HepG2 (cell line): ENCODE measurements at regions not wholly inside any gene's neighbourhood (a gene's known extent, or its start where the extent isn't known, plus 50 kb on each side); places are given as distances from the start of the nearest gene placed in this dataset.

Experiments
- ATAC-seq: fragments of 200-7000 bp; cut with Tn5 transposase; 3 replicates; pipeline ENCODE4 v1.9.1; 2020; ENCODE audit warnings: mild to moderate bottlenecking, moderate library complexity
- BruUV-seq: library from RNA; stranded (reverse); fragments of 400-500 nt; replicated peaks from 2 replicates; lab custom pipeline; 2021; lab: Mats Ljungman, UMichigan
- CTCF ChIA-PET: fragments of 300-600 bp; formaldehyde crosslinking; extraction: SDS; loops from one replicate; lab custom pipeline; 2021; ENCODE audit warnings: low total read pairs, inconsistent platforms, low intra/inter-chr PET ratio; lab: Yijun Ruan, JAX
- POLR2A ChIA-PET: fragments of 350-600 bp; sonication (Branson Sonifier 250); formaldehyde crosslinking; loops from one replicate; lab custom pipeline; 2020; ENCODE audit warnings: antibody characterized with exemption, inconsistent platforms; lab: Yijun Ruan, JAX
- DNase-seq: peaks from one replicate; pipeline ENCODE4 v3.0.0-alpha.2; 2015; ENCODE audit warnings: low spot score
- FAIRE-seq: peaks from 3 replicates; lab custom pipeline; 2011; peaks lifted over from hg19 to GRCh38; lab: Jason Lieb, UNC
- H2AFZ ChIP-seq: one replicate; pipeline ENCODE4 v1.6.1; 2011; ENCODE audit warnings: low read length, inconsistent platforms
- H3K27ac ChIP-seq: fragments of 300-600 bp; 3 replicates; pipeline ENCODE4 v1.8.0; 2011; ENCODE audit warnings: mixed run types, mild to moderate bottlenecking, mixed read lengths, low read length, inconsistent platforms; ENCODE audit not compliant: insufficient read depth; ENCODE audit errors: extremely low read length
- H3K27me3 ChIP-seq, 2 experiments: fragments of 200-600 bp in 1 of 2; 2 replicates in 1 of 2; 3 replicates in 1 of 2; pipeline versions ENCODE4 v1.6.0 to v1.8.0; 2011; ENCODE audit warnings: low read length in 2 of 2, mild to moderate bottlenecking in 2 of 2, moderate library complexity in 2 of 2, inconsistent platforms in 1 of 2; ENCODE audit not compliant: insufficient read depth in 2 of 2, control insufficient read depth in 1 of 2
- H3K36me3 ChIP-seq, 2 experiments: fragments of 200-600 bp in 1 of 2; replicated peaks in 1 of 2; 2 replicates in 1 of 2; 3 replicates in 1 of 2; pipeline versions ENCODE4 v1.5.1 to v1.8.0; 2011; ENCODE audit warnings: low read length in 2 of 2, inconsistent platforms in 1 of 2; ENCODE audit not compliant: insufficient read depth in 2 of 2, control insufficient read depth in 1 of 2
- H3K4me1 ChIP-seq: 2 replicates; pipeline ENCODE4 v1.5.1; 2012; ENCODE audit warnings: low read length, inconsistent platforms; ENCODE audit not compliant: insufficient read depth
- H3K4me2 ChIP-seq: 2 replicates; pipeline ENCODE4 v1.6.0; 2011; ENCODE audit warnings: low read depth, low read length, inconsistent platforms
- H3K4me3 ChIP-seq, 3 experiments: fragments of 200-600 bp in 1 of 3; sonication (generic), shearing (Covaris generic) in 1 of 3; replicated peaks in 1 of 3; 2 replicates each; pipeline ENCODE4 v1.5.1; 2011 to 2016; ENCODE audit warnings: low read length in 3 of 3, inconsistent platforms in 2 of 3, low read depth in 2 of 3, mild to moderate bottlenecking in 2 of 3, control low read depth in 1 of 3, mixed read lengths in 1 of 3; ENCODE audit not compliant: insufficient read depth in 1 of 3
- H3K79me2 ChIP-seq: one replicate; pipeline ENCODE4 v1.6.1; 2011; ENCODE audit warnings: low read length, inconsistent platforms; ENCODE audit not compliant: insufficient read depth
- H3K9ac ChIP-seq: 2 replicates; pipeline ENCODE4 v1.6.0; 2011; ENCODE audit warnings: mild to moderate bottlenecking, low read depth, low read length, inconsistent platforms; ENCODE audit not compliant: insufficient read depth
- H3K9me3 ChIP-seq: 2 replicates; pipeline ENCODE4 v1.5.1; 2012; ENCODE audit warnings: mild to moderate bottlenecking, low read length
- H4K20me1 ChIP-seq: 2 replicates; pipeline ENCODE4 v1.6.0; 2011; ENCODE audit warnings: inconsistent platforms, mild to moderate bottlenecking, low read length, moderate library complexity; ENCODE audit not compliant: insufficient read depth
- FOXM1 ChIP-seq: sonication (generic); formaldehyde crosslinking; IDR thresholded peaks from 2 replicates; pipeline ENCODE4 v1.5.0; 2020; ENCODE audit warnings: missing genetic modification reagents
- HIVEP1 ChIP-seq: sonication (generic); formaldehyde crosslinking; IDR thresholded peaks from 2 replicates; pipeline ENCODE4 v1.4.0; 2020; ENCODE audit warnings: mild to moderate bottlenecking, missing genetic modification reagents
- SALL1 ChIP-seq: sonication (generic); formaldehyde crosslinking; IDR thresholded peaks from 2 replicates; pipeline ENCODE4 v1.8.0; 2022; ENCODE audit warnings: mild to moderate bottlenecking, missing genetic modification reagents
- SKI ChIP-seq: fragments of 450-650 bp; IDR thresholded peaks from one replicate; pipeline ENCODE4 v1.6.1; 2018; ENCODE audit warnings: mild to moderate bottlenecking; ENCODE audit not compliant: partially characterized antibody
- SMAD3 ChIP-seq: sonication (generic); formaldehyde crosslinking; IDR thresholded peaks from 2 replicates; pipeline ENCODE4 v1.4.0; 2020; ENCODE audit warnings: missing genetic modification reagents
- YY1 ChIP-seq: IDR thresholded peaks from 2 replicates; pipeline ENCODE4 v1.6.1; 2011; ENCODE audit warnings: low read length, low read depth, moderate library complexity, mild to moderate bottlenecking; ENCODE audit not compliant: insufficient read depth, insufficient replicate concordance
- ZNF350 ChIP-seq: sonication (generic); formaldehyde crosslinking; IDR thresholded peaks from 2 replicates; pipeline ENCODE4 v1.4.0; 2020; ENCODE audit warnings: mild to moderate bottlenecking, low read depth, missing genetic modification reagents, borderline replicate concordance
- ZNF354B ChIP-seq: sonication (generic); formaldehyde crosslinking; IDR thresholded peaks from 2 replicates; pipeline ENCODE4 v1.8.0; 2022; ENCODE audit warnings: mild to moderate bottlenecking, missing genetic modification reagents
- ZNF432 ChIP-seq: sonication (generic); formaldehyde crosslinking; IDR thresholded peaks from 2 replicates; pipeline ENCODE4 v1.5.0; 2020; ENCODE audit warnings: missing genetic modification reagents, mild to moderate bottlenecking, borderline replicate concordance
- ZNF496 ChIP-seq: sonication (generic); formaldehyde crosslinking; IDR thresholded peaks from 2 replicates; pipeline ENCODE4 v1.8.1; 2023; ENCODE audit warnings: mild to moderate bottlenecking, moderate library complexity, missing genetic modification reagents; ENCODE audit not compliant: insufficient replicate concordance
- in situ Hi-C: cut with HindIII; loops from 2 replicates; pipeline ENCODE4 v1.10.0; 2017; ENCODE audit warnings: low pct_unique_long_range_greater_than_20kb; ENCODE audit not compliant: extremely low pct_ligation_motif_present
- intact Hi-C: fragments of 100-400 bp; cut with micrococcal nuclease; formaldehyde crosslinking; loops from one replicate; pipeline ENCODE4 v1.10.0; 2022; ENCODE audit not compliant: unreplicated experiment
- TF ChIP-seq, protein P1 (sequence below): sonication (generic); formaldehyde crosslinking; conservative IDR thresholded peaks from 2 replicates; pipeline ENCODE4 v1.8.1; 2023; ENCODE audit warnings: missing genetic modification reagents

DNA sequence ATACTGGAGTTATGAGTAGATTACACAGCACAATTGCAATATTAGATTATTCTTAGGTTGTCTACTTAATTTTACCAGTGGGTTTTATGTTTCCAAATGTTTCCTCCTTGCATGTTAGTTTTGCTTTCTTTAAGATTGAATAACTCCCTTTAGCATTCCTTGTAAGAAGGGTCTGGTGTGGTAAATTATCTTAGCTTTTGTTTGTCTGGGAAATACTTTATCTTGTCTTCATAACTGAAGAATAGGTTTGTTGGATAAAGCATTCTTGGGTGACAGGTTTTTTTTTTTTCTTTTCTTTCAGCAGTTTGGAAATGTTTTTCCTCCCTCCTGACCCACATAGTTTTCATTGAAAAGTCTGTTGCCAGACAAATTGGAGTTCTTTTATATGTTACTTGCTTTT, 531.1 kb downstream of the ANXA1 start:
- no peaks in the 10 kb centered on the region for H3K79me2 ChIP-seq
- H3K36me3 ChIP-seq, result no peaks in the 10 kb centered on the region
- no TSS peak for BruUV-seq
- intact Hi-C loops, result loop anchor here (5.0 kb wide), 1 partner anchor 1060 kb away; no protein-coding TSS in a partner anchor
- TF ChIP-seq ZNF496 (CRISPR knock-in tag) (no peak), HIVEP1 (CRISPR knock-in tag) (no peak), ZNF350 (CRISPR knock-in tag) (no peak), ZNF432 (CRISPR knock-in tag) (no peak), FOXM1 (no peak), SKI (no peak)
- TF ChIP-seq, all 625 proteins: peak for 0
- no peak overlapping the region for H3K27ac ChIP-seq
- no peak overlapping the region for H3K4me3 ChIP-seq
- in situ Hi-C loops, result loop anchor here (5.0 to 25.0 kb wide), 3 partner anchors 605 to 890 kb away; no protein-coding TSS in a partner anchor
- H3K4me2 ChIP-seq, result no peak overlapping the region
- no peak overlapping the region for H2AFZ ChIP-seq
- no peak overlapping the region for H3K9ac ChIP-seq
- CTCF ChIA-PET, result interaction anchor here (2.4 kb wide), 1 partner anchor 697 kb away, joined by 19 read pairs; no protein-coding TSS in a partner anchor
- peaks cover 10% of the 10 kb centered on the region for H3K4me1 ChIP-seq
- no peaks in the 10 kb centered on the region for H4K20me1 ChIP-seq
- POLR2A ChIA-PET, result no interaction called here
- H3K27me3 ChIP-seq, result no peaks in the 10 kb centered on the region
- DNase-seq (no peak), FAIRE-seq (no peak), ATAC-seq (no peak)
- H3K9me3 ChIP-seq, result no peaks in the 10 kb centered on the region

DNA sequence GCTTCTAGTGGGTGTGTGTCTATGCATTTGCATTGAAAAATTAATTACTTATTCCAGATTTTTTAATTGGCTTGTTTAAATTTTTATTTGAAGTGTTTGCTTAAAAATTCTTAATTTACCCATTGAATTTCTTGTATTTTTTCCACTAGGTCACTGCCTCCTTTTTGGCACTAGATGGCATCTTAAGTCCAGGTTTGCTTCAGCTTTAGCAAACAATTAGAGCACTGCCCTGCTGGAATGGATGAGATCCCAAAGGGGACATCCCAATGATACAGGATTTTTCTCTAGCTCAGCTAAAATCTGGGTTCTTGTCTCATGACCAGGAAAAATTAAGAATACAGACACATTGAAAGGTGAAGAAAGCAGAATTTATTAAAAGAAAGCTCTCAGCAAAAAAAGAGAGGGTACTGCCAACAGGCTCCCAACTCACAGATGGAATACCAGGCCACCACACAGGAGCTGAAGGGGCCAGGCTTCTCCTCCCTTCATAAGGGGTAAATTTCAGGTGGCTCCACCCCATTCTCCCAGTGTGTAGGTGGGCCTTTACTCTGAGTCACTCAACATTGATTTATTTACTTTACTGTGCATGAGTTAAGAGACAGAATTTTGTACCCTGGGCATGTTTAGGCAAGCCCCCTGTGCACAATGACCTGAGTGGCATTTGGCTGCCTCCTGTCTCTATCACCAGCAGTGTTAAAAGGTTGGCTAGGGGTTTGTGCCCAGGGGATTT, 532.4 kb downstream of the ANXA1 start:
- in situ Hi-C loops, result loop anchor here (5.0 to 25.0 kb wide), 3 partner anchors 603 to 888 kb away; no protein-coding TSS in a partner anchor
- intact Hi-C loops, result loop anchor here (1.0 to 5.0 kb wide), 5 partner anchors 597 to 1058 kb away; no protein-coding TSS in a partner anchor
- ChIA-PET POLR2A (no interaction called here), CTCF (interaction anchor here (1.1 to 2.4 kb wide), 4 partner anchors 598 to 961 kb away, joined by 4 to 25 read pairs (median 15); no protein-coding TSS in a partner anchor)
- peak; percentile 34 for FAIRE-seq
- Histone ChIP-seq H4K20me1 (no peaks in the 10 kb centered on the region), H3K4me2 (no peak overlapping the region), H3K27me3 (no peaks in the 10 kb centered on the region), H3K9ac (no peak overlapping the region), H3K9me3 (no peaks in the 10 kb centered on the region), H3K27ac (no peak overlapping the region), H3K79me2 (no peaks in the 10 kb centered on the region), H2AFZ (peak overlapping the region; percentile 43), H3K36me3 (no peaks in the 10 kb centered on the region), H3K4me3 (no peak overlapping the region), H3K4me1 (peaks cover 10% of the 10 kb centered on the region)
- ATAC-seq, result peak; percentile 94
- no TSS peak for BruUV-seq
- peak; percentile 55 for DNase-seq
- no peak for TF ChIP-seq ZNF354B (CRISPR knock-in tag)
- TF ChIP-seq YY1, result no peak
- TF ChIP-seq SMAD3 (CRISPR knock-in tag), result no peak
- TF ChIP-seq SALL1 (CRISPR knock-in tag), result 0 out of 2 replicates have a peak, but pooled peaks have one; percentile 13
- TF ChIP-seq, protein P1, sequence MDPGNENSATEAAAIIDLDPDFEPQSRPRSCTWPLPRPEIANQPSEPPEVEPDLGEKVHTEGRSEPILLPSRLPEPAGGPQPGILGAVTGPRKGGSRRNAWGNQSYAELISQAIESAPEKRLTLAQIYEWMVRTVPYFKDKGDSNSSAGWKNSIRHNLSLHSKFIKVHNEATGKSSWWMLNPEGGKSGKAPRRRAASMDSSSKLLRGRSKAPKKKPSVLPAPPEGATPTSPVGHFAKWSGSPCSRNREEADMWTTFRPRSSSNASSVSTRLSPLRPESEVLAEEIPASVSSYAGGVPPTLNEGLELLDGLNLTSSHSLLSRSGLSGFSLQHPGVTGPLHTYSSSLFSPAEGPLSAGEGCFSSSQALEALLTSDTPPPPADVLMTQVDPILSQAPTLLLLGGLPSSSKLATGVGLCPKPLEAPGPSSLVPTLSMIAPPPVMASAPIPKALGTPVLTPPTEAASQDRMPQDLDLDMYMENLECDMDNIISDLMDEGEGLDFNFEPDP (CRISPR knock-in tag), result no peak
